GM18505 (cell line): ENCODE measurements at regions not wholly inside any gene's neighbourhood (a gene's known extent, or its start where the extent isn't known, plus 50 kb on each side); places are given as distances from the start of the nearest gene placed in this dataset.

Source experiments
- ATAC-seq: cut with Tn5 transposase; IDR thresholded peaks from one replicate; pipeline ENCODE4 v1.9.1; 2021; ENCODE audit not compliant: unreplicated experiment
- POLR2A ChIP-seq: IDR thresholded peaks from 4 replicates; pipeline ENCODE4 v1.6.1; 2011; ENCODE audit warnings: borderline replicate concordance; ENCODE audit not compliant: insufficient read depth, insufficient read length; ENCODE audit errors: extremely low read depth

GRCh38 chr4:177687117-177687516, 244.9 kb upstream of the AGA start:
- no peak for TF ChIP-seq POLR2A
- ATAC-seq: no peak

GRCh38 chr4:177692907-177693306, 250.7 kb upstream of the AGA start:
- TF ChIP-seq POLR2A: no peak
- ATAC-seq: no peak

- no peak for ATAC-seq
- TF ChIP-seq POLR2A: no peak
Observed at GRCh38 chr4:177696438-177696966, 254.3 kb upstream of the AGA start.

DNA sequence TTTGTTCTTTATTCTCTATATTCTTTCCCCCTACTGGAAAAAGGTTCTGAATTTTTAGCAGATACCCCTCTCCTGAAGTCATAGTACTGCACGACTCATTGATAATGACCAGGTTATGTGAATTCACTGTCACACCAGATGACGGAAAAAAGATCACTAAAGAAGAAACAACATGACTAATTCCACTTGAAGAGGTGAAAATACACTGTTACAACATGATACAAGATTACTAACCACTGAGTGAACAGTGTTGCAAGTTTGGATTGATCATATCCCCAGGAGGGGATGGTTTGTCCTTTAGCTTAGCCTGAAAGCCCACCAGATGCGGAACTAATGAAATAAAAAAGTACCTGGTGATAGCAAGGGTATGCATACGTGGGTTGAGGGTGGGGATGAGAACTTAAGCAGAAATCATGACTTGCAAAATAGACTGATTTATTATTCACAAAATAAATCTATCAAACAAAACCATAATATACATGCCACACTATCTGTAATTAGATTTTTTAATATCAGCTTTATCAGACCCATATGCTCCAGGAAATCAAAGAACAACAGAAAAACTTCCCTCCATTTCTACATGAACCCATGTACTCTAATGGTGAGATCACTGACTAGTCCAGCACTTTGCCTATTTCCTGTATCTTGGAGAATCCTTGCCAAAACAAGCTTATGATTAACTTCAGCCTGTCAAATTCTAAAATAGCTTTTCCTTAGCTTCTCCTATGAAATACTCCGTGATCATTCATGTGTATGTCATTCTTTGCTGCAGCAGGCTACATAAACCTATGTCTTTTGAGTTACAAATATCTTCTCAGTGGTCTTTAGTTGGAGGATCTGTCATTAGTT, 257.4 kb upstream of the AGA start:
- ATAC-seq: no peak
- TF ChIP-seq POLR2A: no peak

GRCh38 chr4:177706916-177707315, 264.7 kb upstream of the AGA start:
- ATAC-seq: no peak
- no peak for TF ChIP-seq POLR2A

DNA sequence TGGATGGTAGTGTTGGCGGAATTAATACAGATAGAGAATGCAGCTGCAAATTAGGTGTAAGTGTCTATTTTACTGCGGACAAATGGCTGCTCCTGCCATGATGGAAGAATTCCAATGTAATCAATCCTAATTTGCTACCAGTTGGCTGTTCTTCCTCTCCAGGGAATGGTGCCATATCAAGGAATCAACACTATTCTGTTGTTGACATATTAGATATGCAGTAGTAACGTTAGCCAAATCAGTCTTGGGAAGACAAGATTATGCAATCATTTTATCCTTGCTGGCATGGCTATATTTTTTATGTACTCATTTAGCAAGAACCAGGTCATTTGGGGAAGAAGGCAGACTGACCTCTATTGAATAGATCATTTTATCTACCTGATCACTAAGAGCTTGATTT, 271.2 kb upstream of the AGA start:
- ATAC-seq: no peak
- TF ChIP-seq POLR2A: no peak

- no peak for TF ChIP-seq POLR2A
- ATAC-seq: no peak
Observed at GRCh38 chr4:177717407-177717806, 275.2 kb upstream of the AGA start.

DNA sequence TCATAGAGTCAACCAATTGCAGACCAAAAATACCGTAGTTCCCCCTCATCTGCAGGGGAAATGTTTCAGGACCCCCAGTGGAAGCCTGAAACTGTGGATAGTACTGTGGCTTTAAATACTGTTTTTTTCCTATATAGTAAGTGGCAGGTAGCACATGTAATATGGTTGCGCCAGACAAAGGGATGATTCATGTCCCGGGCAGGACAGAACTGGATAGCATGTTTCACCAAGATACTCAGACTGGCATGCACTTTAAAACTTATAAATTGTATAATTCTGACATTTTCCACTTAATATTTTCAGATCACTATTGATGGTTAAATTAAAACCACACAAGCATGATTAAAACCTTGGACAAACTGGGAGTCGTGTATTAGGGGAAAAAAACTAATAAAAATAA, 276.3 kb upstream of the AGA start:
- no peak for ATAC-seq
- no peak for TF ChIP-seq POLR2A

DNA sequence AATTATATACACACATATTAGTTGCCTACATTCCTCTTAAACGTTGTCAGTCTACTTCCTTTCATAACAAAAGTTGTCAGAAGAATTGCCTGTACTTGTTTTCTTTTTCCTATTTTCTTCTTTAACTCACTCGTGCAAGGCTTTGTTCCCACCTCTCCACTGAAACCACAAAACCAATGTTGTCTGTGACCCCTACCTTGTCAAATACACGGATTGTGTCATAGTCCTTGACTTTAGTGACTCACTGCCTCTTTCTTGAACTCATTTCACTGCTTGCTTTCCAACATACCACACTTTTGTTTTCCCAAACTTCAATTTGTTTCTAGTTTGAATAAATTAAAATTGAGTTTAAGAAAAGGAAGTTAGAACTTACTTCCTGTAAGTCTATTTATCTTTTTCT, 283.9 kb upstream of the AGA start:
- TF ChIP-seq POLR2A: no peak
- ATAC-seq: no peak

- ATAC-seq: no peak
- no peak for TF ChIP-seq POLR2A
Observed at GRCh38 chr4:177728361-177729152, 286.3 kb upstream of the AGA start.

- no peak for ATAC-seq
- TF ChIP-seq POLR2A: no peak
Observed at GRCh38 chr4:177729681-177730080, 287.4 kb upstream of the AGA start.

DNA sequence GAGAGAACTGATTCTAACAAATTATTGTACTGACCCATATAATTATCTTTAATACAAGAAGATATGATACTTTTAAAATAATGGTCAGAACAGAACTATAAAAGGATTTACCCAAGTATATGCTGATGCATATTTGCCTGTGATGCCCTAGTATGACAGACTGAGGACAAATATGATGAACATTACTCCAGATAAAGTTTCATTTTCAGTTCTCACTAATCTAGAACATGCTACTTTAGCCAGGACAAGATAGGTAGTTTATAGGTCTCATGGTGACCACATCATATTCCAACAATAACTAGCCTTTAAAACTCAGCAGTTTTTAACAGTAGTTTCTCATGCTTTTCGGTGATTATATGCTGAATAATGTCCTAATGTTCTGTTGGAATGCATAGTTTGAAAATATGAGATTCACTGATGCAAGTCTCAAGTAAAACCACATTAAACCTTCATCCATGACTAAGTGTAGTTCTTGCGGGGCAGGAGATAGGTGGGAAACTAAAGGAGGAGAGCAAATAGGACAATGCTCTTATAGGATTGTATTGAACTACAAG, 295.2 kb upstream of the AGA start:
- TF ChIP-seq POLR2A: no peak

DNA sequence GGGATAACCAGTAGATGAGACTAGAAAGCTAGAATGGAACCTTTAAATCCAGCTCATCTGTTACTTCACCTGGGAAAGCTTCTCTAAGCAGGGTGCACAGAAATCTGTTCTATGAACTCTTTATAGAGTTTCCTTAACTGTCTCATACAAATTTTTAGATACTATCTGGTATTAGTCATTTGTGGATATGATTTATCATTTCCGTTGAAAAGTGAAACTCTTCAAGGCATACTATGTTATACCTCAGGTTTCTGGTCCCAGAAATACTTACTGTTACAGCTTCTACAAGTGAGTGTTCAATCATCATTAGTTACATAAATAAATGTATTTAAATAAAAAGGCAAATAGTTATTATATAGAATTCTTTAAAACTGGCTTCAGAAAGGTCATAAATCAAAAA, 298.3 kb upstream of the AGA start:
- no peak for TF ChIP-seq POLR2A
- ATAC-seq: no peak

More for the DNA sequence above, 295.2 kb upstream of the AGA start:
- ATAC-seq: no peak
